ENCODE measurements at regions not wholly inside any gene's neighbourhood (a gene's known extent, or its start where the extent isn't known, plus 50 kb on each side); places are given as distances from the start of the nearest gene placed in this dataset.

DNA sequence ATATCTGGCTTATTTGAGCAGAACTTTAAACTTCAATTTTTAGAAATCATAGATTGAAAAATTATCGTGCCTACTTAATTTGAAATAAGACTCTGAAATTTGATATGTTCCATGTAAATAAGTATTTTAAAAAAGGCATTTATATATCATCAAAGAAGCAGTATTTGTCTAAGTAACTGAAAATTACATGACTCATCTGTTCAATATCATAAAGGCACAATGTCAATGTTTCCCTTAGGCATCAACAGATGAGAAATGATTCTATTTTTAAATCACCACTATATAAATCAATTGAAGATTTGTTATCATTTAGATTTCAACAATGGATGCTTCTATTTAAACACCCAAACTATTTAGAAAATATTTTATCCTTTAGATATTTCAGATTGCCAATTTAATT, 142.9 kb upstream of the POU5F2 start:
- H3K27ac ChIP-seq (ENCODE audit: insufficient read depth, low read length): no peak overlapping the region
- no peak for DNase-seq (ENCODE audit: low read depth in 2 of 2)
- no peaks in the 10 kb centered on the region for H3K4me1 ChIP-seq (ENCODE audit: control insufficient read depth, extremely low read depth, insufficient read depth, low read length)

DNA sequence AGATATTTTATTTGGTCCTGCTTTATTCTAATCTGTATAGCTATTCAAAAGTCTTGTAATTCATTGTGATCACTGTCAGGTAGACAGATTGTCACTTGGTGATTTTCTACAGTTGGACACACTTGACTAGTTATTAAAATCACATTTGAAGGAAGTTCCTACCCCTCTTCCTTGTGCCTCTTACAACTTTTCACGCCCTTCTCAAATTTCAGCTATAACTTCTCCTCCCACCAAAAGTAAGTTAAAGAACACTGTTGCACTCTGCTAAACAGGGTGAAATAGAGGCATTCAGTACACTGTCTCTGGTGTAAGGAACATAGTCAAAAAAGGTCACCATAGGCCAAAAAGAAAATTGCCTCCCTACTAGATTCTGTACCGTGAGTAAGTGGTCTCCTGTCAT, 142.1 kb upstream of the POU5F2 start:
- no peaks in the 10 kb centered on the region for H3K79me2 ChIP-seq (ENCODE audit: control insufficient read depth, insufficient read depth, low read length)
- H3K4me3 ChIP-seq (replicated peaks in 1 of 4; ENCODE audit: control extremely low read depth in 1 of 4, insufficient read depth in 1 of 4, low read depth in 3 of 4, low read length in 4 of 4): no peak overlapping the region
- peak in 1 of 2 donors; percentile 49 for DNase-seq (ENCODE audit: low read depth in 2 of 2)
- H3K27me3 ChIP-seq (ENCODE audit: control insufficient read depth, insufficient read depth, low read length): no peaks in the 10 kb centered on the region
- no peak overlapping the region for H3K27ac ChIP-seq (ENCODE audit: insufficient read depth, low read length)
- no peaks in the 10 kb centered on the region for H4K20me1 ChIP-seq (ENCODE audit: control insufficient read depth, extremely low read depth, insufficient read depth, low read length)
- TF ChIP-seq, protein P1, sequence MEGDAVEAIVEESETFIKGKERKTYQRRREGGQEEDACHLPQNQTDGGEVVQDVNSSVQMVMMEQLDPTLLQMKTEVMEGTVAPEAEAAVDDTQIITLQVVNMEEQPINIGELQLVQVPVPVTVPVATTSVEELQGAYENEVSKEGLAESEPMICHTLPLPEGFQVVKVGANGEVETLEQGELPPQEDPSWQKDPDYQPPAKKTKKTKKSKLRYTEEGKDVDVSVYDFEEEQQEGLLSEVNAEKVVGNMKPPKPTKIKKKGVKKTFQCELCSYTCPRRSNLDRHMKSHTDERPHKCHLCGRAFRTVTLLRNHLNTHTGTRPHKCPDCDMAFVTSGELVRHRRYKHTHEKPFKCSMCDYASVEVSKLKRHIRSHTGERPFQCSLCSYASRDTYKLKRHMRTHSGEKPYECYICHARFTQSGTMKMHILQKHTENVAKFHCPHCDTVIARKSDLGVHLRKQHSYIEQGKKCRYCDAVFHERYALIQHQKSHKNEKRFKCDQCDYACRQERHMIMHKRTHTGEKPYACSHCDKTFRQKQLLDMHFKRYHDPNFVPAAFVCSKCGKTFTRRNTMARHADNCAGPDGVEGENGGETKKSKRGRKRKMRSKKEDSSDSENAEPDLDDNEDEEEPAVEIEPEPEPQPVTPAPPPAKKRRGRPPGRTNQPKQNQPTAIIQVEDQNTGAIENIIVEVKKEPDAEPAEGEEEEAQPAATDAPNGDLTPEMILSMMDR (conservative IDR thresholded peaks at IDR 0.05 in 1 of 2, IDR thresholded peaks at IDR 0.05 in 1 of 2; ENCODE audit: low read depth in 1 of 2, low read length in 2 of 2): no peak
- TF ChIP-seq EZH2 (IDR thresholded peaks at IDR 0.05; ENCODE audit: low read length, missing control alignments): no peak
- H3K4me2 ChIP-seq (ENCODE audit: extremely low read depth, insufficient read depth, low read length): no peak overlapping the region
- H3K36me3 ChIP-seq (ENCODE audit: control insufficient read depth, insufficient read depth, low read length): no peaks in the 10 kb centered on the region
- H2AFZ ChIP-seq (ENCODE audit: low read length): no peak overlapping the region
- no peaks in the 10 kb centered on the region for H3K9me3 ChIP-seq (ENCODE audit: control insufficient read depth, insufficient read depth, low read depth, low read length)
- no peak overlapping the region for H3K9ac ChIP-seq (ENCODE audit: insufficient read depth, low read length)
- H3K4me1 ChIP-seq (ENCODE audit: control insufficient read depth, extremely low read depth, insufficient read depth, low read length): no peaks in the 10 kb centered on the region

More for the DNA sequence above, 142.9 kb upstream of the POU5F2 start:
- no peak overlapping the region for H3K4me2 ChIP-seq (ENCODE audit: extremely low read depth, insufficient read depth, low read length)
- H3K4me3 ChIP-seq (replicated peaks in 1 of 4; ENCODE audit: control extremely low read depth in 1 of 4, insufficient read depth in 1 of 4, low read depth in 3 of 4, low read length in 4 of 4): no peak overlapping the region
- H3K9me3 ChIP-seq (ENCODE audit: control insufficient read depth, insufficient read depth, low read depth, low read length): no peaks in the 10 kb centered on the region
- H3K79me2 ChIP-seq (ENCODE audit: control insufficient read depth, insufficient read depth, low read length): no peaks in the 10 kb centered on the region
- no peaks in the 10 kb centered on the region for H4K20me1 ChIP-seq (ENCODE audit: control insufficient read depth, extremely low read depth, insufficient read depth, low read length)
- H2AFZ ChIP-seq (ENCODE audit: low read length): no peak overlapping the region
- no peak overlapping the region for H3K9ac ChIP-seq (ENCODE audit: insufficient read depth, low read length)
- no peaks in the 10 kb centered on the region for H3K36me3 ChIP-seq (ENCODE audit: control insufficient read depth, insufficient read depth, low read length)
- TF ChIP-seq, protein P1 (conservative IDR thresholded peaks at IDR 0.05 in 1 of 2, IDR thresholded peaks at IDR 0.05 in 1 of 2; ENCODE audit: low read depth in 1 of 2, low read length in 2 of 2): no peak
- no peak for TF ChIP-seq EZH2 (IDR thresholded peaks at IDR 0.05; ENCODE audit: low read length, missing control alignments)
- H3K27me3 ChIP-seq (ENCODE audit: control insufficient read depth, insufficient read depth, low read length): no peaks in the 10 kb centered on the region

DNA sequence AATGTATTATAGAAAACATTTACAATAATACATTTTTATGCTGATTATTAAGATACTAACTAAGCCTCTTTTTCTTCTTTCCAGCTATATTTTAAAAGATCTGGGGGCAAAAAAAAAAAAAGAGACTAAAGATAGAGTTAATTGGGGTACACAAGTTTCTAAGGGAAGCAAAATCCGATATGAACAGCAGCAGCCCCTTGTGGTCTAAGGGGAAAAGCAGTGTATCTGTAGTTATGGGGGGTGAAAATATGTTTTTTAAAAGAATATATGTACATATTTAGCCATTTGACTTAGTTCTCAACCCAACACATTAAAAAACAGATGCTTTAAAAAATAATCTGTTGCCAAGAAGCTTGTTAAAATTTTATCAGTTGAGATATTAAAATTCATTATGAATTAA, 134.3 kb upstream of the POU5F2 start:
- TF ChIP-seq EZH2 (IDR thresholded peaks at IDR 0.05; ENCODE audit: low read length, missing control alignments): no peak
- TF ChIP-seq, protein P1 (conservative IDR thresholded peaks at IDR 0.05 in 1 of 2, IDR thresholded peaks at IDR 0.05 in 1 of 2; ENCODE audit: low read depth in 1 of 2, low read length in 2 of 2): peak in 1 of 2 donors; percentile 43
- no peaks in the 10 kb centered on the region for H3K9me3 ChIP-seq (ENCODE audit: control insufficient read depth, insufficient read depth, low read depth, low read length)
- H3K4me2 ChIP-seq (ENCODE audit: extremely low read depth, insufficient read depth, low read length): no peak overlapping the region
- no peak overlapping the region for H3K4me3 ChIP-seq (replicated peaks in 1 of 4; ENCODE audit: control extremely low read depth in 1 of 4, insufficient read depth in 1 of 4, low read depth in 3 of 4, low read length in 4 of 4)
- H4K20me1 ChIP-seq (ENCODE audit: control insufficient read depth, extremely low read depth, insufficient read depth, low read length): no peaks in the 10 kb centered on the region
- no peak overlapping the region for H2AFZ ChIP-seq (ENCODE audit: low read length)
- no peak overlapping the region for H3K9ac ChIP-seq (ENCODE audit: insufficient read depth, low read length)
- no peaks in the 10 kb centered on the region for H3K4me1 ChIP-seq (ENCODE audit: control insufficient read depth, extremely low read depth, insufficient read depth, low read length)
- H3K79me2 ChIP-seq (ENCODE audit: control insufficient read depth, insufficient read depth, low read length): no peaks in the 10 kb centered on the region
- no peak overlapping the region for H3K27ac ChIP-seq (ENCODE audit: insufficient read depth, low read length)
- DNase-seq (ENCODE audit: low read depth in 2 of 2): no peak
- no peaks in the 10 kb centered on the region for H3K36me3 ChIP-seq (ENCODE audit: control insufficient read depth, insufficient read depth, low read length)
- H3K27me3 ChIP-seq (ENCODE audit: control insufficient read depth, insufficient read depth, low read length): no peaks in the 10 kb centered on the region
